ENCODE measurements at regions not wholly inside any gene's neighbourhood (a gene's known extent, or its start where the extent isn't known, plus 50 kb on each side); places are given as distances from the start of the nearest gene placed in this dataset.

GRCh38 chr7:70919481-70920073, 212.4 kb upstream of the GALNT17 start:
- DNase-seq: no peak
- no peaks in the 10 kb centered on the region for H3K36me3 Mint-ChIP-seq
- no peak overlapping the region for H3K27ac Mint-ChIP-seq
- CTCF ChIA-PET: no interaction called here
- no peaks in the 10 kb centered on the region for H3K27me3 Mint-ChIP-seq
- H3K9me3 Mint-ChIP-seq: peaks cover 6% of the 10 kb centered on the region
- POLR2A ChIA-PET: no interaction called here
- H3K4me1 Mint-ChIP-seq (ENCODE audit: low read depth): no peaks in the 10 kb centered on the region
- intact Hi-C loops (cut with micrococcal nuclease): no loop called here
- H3K4me3 Mint-ChIP-seq: no peak overlapping the region

GRCh38 chr7:70920876-70921275, 211.1 kb upstream of the GALNT17 start:
- H3K27me3 Mint-ChIP-seq: no peaks in the 10 kb centered on the region
- ChIA-PET POLR2A (no interaction called here), CTCF (no interaction called here)
- no peak for DNase-seq
- intact Hi-C loops (cut with micrococcal nuclease): no loop called here
- peaks cover 9% of the 10 kb centered on the region for H3K9me3 Mint-ChIP-seq
- no peaks in the 10 kb centered on the region for H3K4me1 Mint-ChIP-seq (ENCODE audit: low read depth)
- no peaks in the 10 kb centered on the region for H3K36me3 Mint-ChIP-seq
- no peak overlapping the region for H3K27ac Mint-ChIP-seq
- H3K4me3 Mint-ChIP-seq: no peak overlapping the region

GRCh38 chr7:70923181-70923845, 208.6 kb upstream of the GALNT17 start:
- Mint-ChIP-seq H3K27ac (no peak overlapping the region), H3K4me1 (ENCODE audit: low read depth) (no peaks in the 10 kb centered on the region), H3K4me3 (no peak overlapping the region), H3K9me3 (peaks cover 9% of the 10 kb centered on the region), H3K36me3 (no peaks in the 10 kb centered on the region), H3K27me3 (no peaks in the 10 kb centered on the region)
- DNase-seq: no peak
- ChIA-PET CTCF (no interaction called here), POLR2A (no interaction called here)
- intact Hi-C loops (cut with micrococcal nuclease): no loop called here

GRCh38 chr7:70925411-70926115, 206.4 kb upstream of the GALNT17 start:
- H3K36me3 Mint-ChIP-seq: no peaks in the 10 kb centered on the region
- intact Hi-C loops (cut with micrococcal nuclease): no loop called here
- DNase-seq: no peak
- no peaks in the 10 kb centered on the region for H3K4me1 Mint-ChIP-seq (ENCODE audit: low read depth)
- ChIA-PET CTCF (no interaction called here), POLR2A (no interaction called here)
- H3K9me3 Mint-ChIP-seq: peaks cover 14% of the 10 kb centered on the region
- no peak overlapping the region for H3K4me3 Mint-ChIP-seq
- no peak overlapping the region for H3K27ac Mint-ChIP-seq
- H3K27me3 Mint-ChIP-seq: no peaks in the 10 kb centered on the region

- Mint-ChIP-seq H3K27me3 (no peaks in the 10 kb centered on the region), H3K4me3 (no peak overlapping the region), H3K36me3 (no peaks in the 10 kb centered on the region), H3K27ac (no peak overlapping the region), H3K4me1 (ENCODE audit: low read depth) (no peaks in the 10 kb centered on the region), H3K9me3 (peaks cover 20% of the 10 kb centered on the region)
- ChIA-PET CTCF (no interaction called here), POLR2A (no interaction called here)
- intact Hi-C loops (cut with micrococcal nuclease): no loop called here
- no peak for DNase-seq
Observed at GRCh38 chr7:70926666-70927065, 205.3 kb upstream of the GALNT17 start.

GRCh38 chr7:70935311-70935710, 196.6 kb upstream of the GALNT17 start:
- Mint-ChIP-seq H3K27me3 (no peaks in the 10 kb centered on the region), H3K4me3 (no peak overlapping the region), H3K4me1 (ENCODE audit: low read depth) (no peaks in the 10 kb centered on the region), H3K36me3 (no peaks in the 10 kb centered on the region), H3K9me3 (peaks cover 12% of the 10 kb centered on the region), H3K27ac (no peak overlapping the region)
- intact Hi-C loops (cut with micrococcal nuclease): no loop called here
- DNase-seq: no peak
- ChIA-PET CTCF (no interaction called here), POLR2A (no interaction called here)

- Mint-ChIP-seq H3K4me3 (no peak overlapping the region), H3K4me1 (ENCODE audit: low read depth) (no peaks in the 10 kb centered on the region), H3K9me3 (peaks cover 11% of the 10 kb centered on the region), H3K27me3 (no peaks in the 10 kb centered on the region), H3K27ac (no peak overlapping the region), H3K36me3 (no peaks in the 10 kb centered on the region)
- no peak for DNase-seq
- ChIA-PET POLR2A (no interaction called here), CTCF (no interaction called here)
- intact Hi-C loops (cut with micrococcal nuclease): no loop called here
Observed at GRCh38 chr7:70935854-70936253, 196.1 kb upstream of the GALNT17 start.

GRCh38 chr7:70937424-70937823, 194.5 kb upstream of the GALNT17 start:
- H3K36me3 Mint-ChIP-seq: no peaks in the 10 kb centered on the region
- peaks cover 6% of the 10 kb centered on the region for H3K9me3 Mint-ChIP-seq
- intact Hi-C loops (cut with micrococcal nuclease): no loop called here
- no peaks in the 10 kb centered on the region for H3K27me3 Mint-ChIP-seq
- H3K27ac Mint-ChIP-seq: no peak overlapping the region
- ChIA-PET CTCF (no interaction called here), POLR2A (no interaction called here)
- H3K4me1 Mint-ChIP-seq (ENCODE audit: low read depth): no peaks in the 10 kb centered on the region
- H3K4me3 Mint-ChIP-seq: no peak overlapping the region
- no peak for DNase-seq

GRCh38 chr7:70940597-70940996, 191.3 kb upstream of the GALNT17 start:
- H3K9me3 Mint-ChIP-seq: peaks cover 18% of the 10 kb centered on the region
- POLR2A ChIA-PET: no interaction called here
- CTCF ChIA-PET: interaction anchor here (0.5 kb wide), 1 partner anchor 56 kb away, joined by 3 read pairs; no protein-coding TSS in a partner anchor

GRCh38 chr7:70942791-70943190, 189.2 kb upstream of the GALNT17 start:
- Mint-ChIP-seq H3K27me3 (no peaks in the 10 kb centered on the region), H3K36me3 (no peaks in the 10 kb centered on the region), H3K4me1 (ENCODE audit: low read depth) (no peaks in the 10 kb centered on the region), H3K9me3 (peaks cover 16% of the 10 kb centered on the region), H3K4me3 (no peak overlapping the region), H3K27ac (no peak overlapping the region)
- ChIA-PET CTCF (no interaction called here), POLR2A (no interaction called here)
- no peak for DNase-seq
- intact Hi-C loops (cut with micrococcal nuclease): no loop called here

More at GRCh38 chr7:70940597-70940996, 191.3 kb upstream of the GALNT17 start:
- intact Hi-C loops (cut with micrococcal nuclease): no loop called here
- no peak overlapping the region for H3K4me3 Mint-ChIP-seq
- DNase-seq: no peak
- no peak overlapping the region for H3K27ac Mint-ChIP-seq
- no peaks in the 10 kb centered on the region for H3K27me3 Mint-ChIP-seq
- H3K36me3 Mint-ChIP-seq: no peaks in the 10 kb centered on the region
- H3K4me1 Mint-ChIP-seq (ENCODE audit: low read depth): no peaks in the 10 kb centered on the region

GRCh38 chr7:70944516-70944915, 187.4 kb upstream of the GALNT17 start:
- Mint-ChIP-seq H3K27me3 (no peaks in the 10 kb centered on the region), H3K4me1 (ENCODE audit: low read depth) (no peaks in the 10 kb centered on the region), H3K4me3 (no peak overlapping the region), H3K36me3 (no peaks in the 10 kb centered on the region), H3K27ac (no peak overlapping the region), H3K9me3 (peaks cover 25% of the 10 kb centered on the region)
- intact Hi-C loops (cut with micrococcal nuclease): no loop called here
- ChIA-PET POLR2A (no interaction called here), CTCF (no interaction called here)
- no peak for DNase-seq

GRCh38 chr7:70947181-70947580, 184.8 kb upstream of the GALNT17 start:
- intact Hi-C loops (cut with micrococcal nuclease): no loop called here
- CTCF ChIA-PET: no interaction called here
- Mint-ChIP-seq H3K4me3 (no peak overlapping the region), H3K27me3 (no peaks in the 10 kb centered on the region), H3K4me1 (ENCODE audit: low read depth) (no peaks in the 10 kb centered on the region), H3K27ac (no peak overlapping the region), H3K9me3 (peaks cover 27% of the 10 kb centered on the region), H3K36me3 (no peaks in the 10 kb centered on the region)
- POLR2A ChIA-PET: no interaction called here
- no peak for DNase-seq

GRCh38 chr7:70949862-70950261, 182.1 kb upstream of the GALNT17 start:
- Mint-ChIP-seq H3K4me1 (ENCODE audit: low read depth) (no peaks in the 10 kb centered on the region), H3K27ac (no peak overlapping the region), H3K9me3 (peaks cover 17% of the 10 kb centered on the region), H3K4me3 (no peak overlapping the region), H3K27me3 (no peaks in the 10 kb centered on the region), H3K36me3 (no peaks in the 10 kb centered on the region)
- no peak for DNase-seq
- ChIA-PET CTCF (no interaction called here), POLR2A (no interaction called here)
- intact Hi-C loops (cut with micrococcal nuclease): no loop called here
